Fibroblast of lung (primary cell): ENCODE measurements at regions not wholly inside any gene's neighbourhood (a gene's known extent, or its start where the extent isn't known, plus 50 kb on each side); places are given as distances from the start of the nearest gene placed in this dataset.

Experiments
- CTCF ChIP-seq, 2 donors: IDR thresholded peaks in 1 of 2; conservative IDR thresholded peaks in 1 of 2; 1 replicate in 1 of 2; 2 replicates in 1 of 2; pipeline ENCODE4 v1.5.1; 2011 to 2012; ENCODE audit warnings: low read length in 2 of 2, control low read depth in 1 of 2, inconsistent platforms in 1 of 2, low read depth in 1 of 2, mild to moderate bottlenecking in 1 of 2
- EZH2 ChIP-seq: IDR thresholded peaks from 2 replicates; pipeline ENCODE4 v1.5.1; 2012; ENCODE audit warnings: low read length, control low read depth, mild to moderate bottlenecking; ENCODE audit errors: missing control alignments

- no peak for TF ChIP-seq EZH2
- TF ChIP-seq CTCF (conservative IDR thresholded peaks at IDR 0.05 in 1 of 2, IDR thresholded peaks at IDR 0.05 in 1 of 2; ENCODE audit: low read depth in 1 of 2, low read length in 2 of 2) = no peak
Measured at GRCh38 chr13:53545340-53545941, 516.8 kb downstream of the OLFM4 start.
